KBM-7 (cell line): ENCODE measurements at regions not wholly inside any gene's neighbourhood (a gene's known extent, or its start where the extent isn't known, plus 50 kb on each side); places are given as distances from the start of the nearest gene placed in this dataset.
"Not testable (repeated sequence)": the region's sequence is repeated elsewhere in the genome, so short reads cannot be mapped to it uniquely, and the experiment has no call there.

Experiments
- DNase-seq: peaks from one replicate; pipeline ENCODE4 v3.0.0-alpha.2; 2015
- in situ Hi-C: fragments of 300-500 bp; cut with MboI; formaldehyde crosslinking; loops from 2 replicates; pipeline ENCODE4 v1.14.3; 2020; ENCODE audit warnings: low sequenced_read_pairs, low pct_unique_long_range_greater_than_20kb, mixed read lengths

GRCh38 chr1:4058122-4058521, 158.1 kb upstream of the C1orf174 start:
- no peak for DNase-seq
- in situ Hi-C loops: no loop called here

GRCh38 chr1:4058706-4059105, 158.6 kb upstream of the C1orf174 start:
- in situ Hi-C loops: no loop called here
- DNase-seq: no peak

GRCh38 chr1:4059270-4059669, 159.2 kb upstream of the C1orf174 start:
- no peak for DNase-seq
- in situ Hi-C loops: no loop called here

GRCh38 chr1:4060850-4061249, 160.8 kb upstream of the C1orf174 start:
- DNase-seq: no peak
- in situ Hi-C loops: no loop called here

GRCh38 chr1:4061521-4062031, 161.5 kb upstream of the C1orf174 start:
- in situ Hi-C loops: no loop called here
- DNase-seq: no peak

- no peak for DNase-seq
- in situ Hi-C loops: no loop called here
These were observed 162.0 kb upstream of the C1orf174 start for GRCh38 chr1:4062041-4062440.

GRCh38 chr1:4062560-4062959, 162.5 kb upstream of the C1orf174 start:
- in situ Hi-C loops: no loop called here
- no peak for DNase-seq

- in situ Hi-C loops: no loop called here
- DNase-seq: no peak
These were observed 162.9 kb upstream of the C1orf174 start for GRCh38 chr1:4062992-4063391.

- in situ Hi-C loops: no loop called here
- DNase-seq: no peak
These were observed 163.4 kb upstream of the C1orf174 start for GRCh38 chr1:4063516-4063915.

- no peak for DNase-seq
- in situ Hi-C loops: no loop called here
These were observed 164.2 kb upstream of the C1orf174 start for GRCh38 chr1:4064150-4064889.

- in situ Hi-C loops: no loop called here
- DNase-seq: no peak
These were observed 167.0 kb upstream of the C1orf174 start for GRCh38 chr1:4066860-4067599.

- no peak for DNase-seq
- in situ Hi-C loops: no loop called here
These were observed 168.0 kb upstream of the C1orf174 start for GRCh38 chr1:4068076-4068475.

- no peak for DNase-seq
- in situ Hi-C loops: no loop called here
These were observed 171.6 kb upstream of the C1orf174 start for GRCh38 chr1:4071653-4072052.

GRCh38 chr1:4072481-4073153, 172.5 kb upstream of the C1orf174 start:
- in situ Hi-C loops: no loop called here
- no peak for DNase-seq

- in situ Hi-C loops: no loop called here
These were observed 175.6 kb upstream of the C1orf174 start for GRCh38 chr1:4075436-4076225.

GRCh38 chr1:4076346-4076745, 176.3 kb upstream of the C1orf174 start:
- in situ Hi-C loops: no loop called here
- no peak for DNase-seq

More at GRCh38 chr1:4075436-4076225, 175.6 kb upstream of the C1orf174 start:
- DNase-seq: no peak

GRCh38 chr1:4078091-4078962, 178.3 kb upstream of the C1orf174 start:
- in situ Hi-C loops: not testable (repeated sequence)

GRCh38 chr1:4079815-4080214, 179.7 kb upstream of the C1orf174 start:
- in situ Hi-C loops: no loop called here
- DNase-seq: no peak

More at GRCh38 chr1:4078091-4078962, 178.3 kb upstream of the C1orf174 start:
- not testable (repeated sequence) for DNase-seq
